Sigmoid colon (tissue), 4 donors: ENCODE measurements at regions not wholly inside any gene's neighbourhood (a gene's known extent, or its start where the extent isn't known, plus 50 kb on each side); places are given as distances from the start of the nearest gene placed in this dataset.

Experiments
- EP300 ChIP-seq, 4 donors: sonication (generic); formaldehyde crosslinking; IDR thresholded peaks; one replicate each; pipeline ENCODE4 v1.6.1; 2017; ENCODE audit warnings: antibody characterized with exemption in 4 of 4
- POLR2A ChIP-seq, 2 donors: fragments of 450-650 bp; IDR thresholded peaks; one replicate each; pipeline ENCODE4 v1.6.1; 2016; ENCODE audit warnings: antibody characterized with exemption in 2 of 2, mild to moderate bottlenecking in 2 of 2, moderate library complexity in 2 of 2
- POLR2AphosphoS5 ChIP-seq, 4 donors: sonication (generic); formaldehyde crosslinking; IDR thresholded peaks; one replicate each; pipeline ENCODE4 v1.6.1; 2017; ENCODE audit warnings: antibody characterized with exemption in 4 of 4
- TF ChIP-seq, protein P1 (sequence below), 4 experiments: fragments of 450-650 bp in 3 of 4; fragments of 200-600 bp in 1 of 4; IDR thresholded peaks; one replicate each; pipeline ENCODE4 v1.5.1; 2016 to 2019; ENCODE audit warnings: antibody characterized with exemption in 4 of 4, mild to moderate bottlenecking in 3 of 4, moderate library complexity in 2 of 4

DNA sequence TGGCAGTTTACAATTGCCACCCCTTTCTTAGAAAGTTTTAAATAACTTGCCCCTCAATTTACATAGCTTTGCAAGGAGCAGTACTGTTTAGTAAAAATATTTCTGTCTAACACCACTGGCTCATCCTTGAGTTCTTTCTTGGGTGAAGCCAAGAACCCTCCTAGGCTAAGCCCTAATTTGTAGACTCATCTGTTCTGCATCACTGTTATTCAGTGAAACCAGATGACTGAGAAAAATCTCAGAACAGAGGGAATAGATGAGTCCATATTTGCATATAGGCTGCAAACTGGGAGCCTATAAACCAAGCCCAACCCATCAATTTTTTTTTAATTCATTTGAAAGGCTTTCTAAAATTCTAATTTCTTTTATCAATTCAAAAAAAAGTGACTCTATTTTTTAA is 161.4 kb upstream of the TFPI start:
- no peak for TF ChIP-seq POLR2AphosphoS5 (IDR thresholded peaks at IDR 0.05)
- TF ChIP-seq, protein P1, sequence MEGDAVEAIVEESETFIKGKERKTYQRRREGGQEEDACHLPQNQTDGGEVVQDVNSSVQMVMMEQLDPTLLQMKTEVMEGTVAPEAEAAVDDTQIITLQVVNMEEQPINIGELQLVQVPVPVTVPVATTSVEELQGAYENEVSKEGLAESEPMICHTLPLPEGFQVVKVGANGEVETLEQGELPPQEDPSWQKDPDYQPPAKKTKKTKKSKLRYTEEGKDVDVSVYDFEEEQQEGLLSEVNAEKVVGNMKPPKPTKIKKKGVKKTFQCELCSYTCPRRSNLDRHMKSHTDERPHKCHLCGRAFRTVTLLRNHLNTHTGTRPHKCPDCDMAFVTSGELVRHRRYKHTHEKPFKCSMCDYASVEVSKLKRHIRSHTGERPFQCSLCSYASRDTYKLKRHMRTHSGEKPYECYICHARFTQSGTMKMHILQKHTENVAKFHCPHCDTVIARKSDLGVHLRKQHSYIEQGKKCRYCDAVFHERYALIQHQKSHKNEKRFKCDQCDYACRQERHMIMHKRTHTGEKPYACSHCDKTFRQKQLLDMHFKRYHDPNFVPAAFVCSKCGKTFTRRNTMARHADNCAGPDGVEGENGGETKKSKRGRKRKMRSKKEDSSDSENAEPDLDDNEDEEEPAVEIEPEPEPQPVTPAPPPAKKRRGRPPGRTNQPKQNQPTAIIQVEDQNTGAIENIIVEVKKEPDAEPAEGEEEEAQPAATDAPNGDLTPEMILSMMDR (IDR thresholded peaks at IDR 0.05): no peak
- TF ChIP-seq EP300 (IDR thresholded peaks at IDR 0.05): no peak
- no peak for TF ChIP-seq POLR2A (IDR thresholded peaks at IDR 0.05)
